A673 (cell line): ENCODE measurements at regions not wholly inside any gene's neighbourhood (a gene's known extent, or its start where the extent isn't known, plus 50 kb on each side); places are given as distances from the start of the nearest gene placed in this dataset.

ENCODE experiments used
- BruUV-seq: library from RNA; stranded (reverse); fragments of 400-500 nt; replicated peaks from 2 replicates; lab custom pipeline; 2021; lab: Mats Ljungman, UMichigan
- CTCF ChIA-PET: fragments of 300-600 bp; sonication (Branson Sonifier 250); formaldehyde crosslinking; loops from one replicate; lab custom pipeline; 2022; ENCODE audit warnings: antibody characterized with exemption; lab: Charles Lee
- POLR2A ChIA-PET: fragments of 300-600 bp; sonication (Branson Sonifier 250); formaldehyde crosslinking; loops from one replicate; lab custom pipeline; 2022; ENCODE audit warnings: antibody characterized with exemption; ENCODE audit not compliant: low non-redundant PET; lab: Charles Lee
- DNase-seq: peaks from one replicate; pipeline ENCODE4 v3.0.0-alpha.2; 2015; ENCODE audit warnings: low spot score
- H3K27ac ChIP-seq: fragments of 200-600 bp; sonication (generic); 2 replicates; pipeline ENCODE4 v1.5.1; 2016; ENCODE audit warnings: mixed run types, low read depth, mild to moderate bottlenecking, mixed read lengths, antibody characterized with exemption, low read length; ENCODE audit not compliant: poor library complexity, severe bottlenecking
- H3K27me3 ChIP-seq: fragments of 200-600 bp; sonication (generic); replicated peaks from 2 replicates; pipeline ENCODE4 v1.6.1; 2017; ENCODE audit warnings: mixed run types, low read depth, mild to moderate bottlenecking, mixed read lengths, antibody characterized with exemption, low read length; ENCODE audit not compliant: insufficient read depth, poor library complexity
- H3K36me3 ChIP-seq: fragments of 200-600 bp; sonication (generic); 2 replicates; pipeline ENCODE4 v1.6.1; 2016; ENCODE audit warnings: mixed run types, mild to moderate bottlenecking, mixed read lengths, antibody characterized with exemption, low read length; ENCODE audit not compliant: insufficient read depth, poor library complexity, severe bottlenecking
- H3K4me1 ChIP-seq: fragments of 200-600 bp; sonication (generic); 2 replicates; pipeline ENCODE4 v1.6.1; 2017; ENCODE audit warnings: mixed run types, mild to moderate bottlenecking, mixed read lengths, antibody characterized with exemption, low read length; ENCODE audit not compliant: insufficient read depth, poor library complexity, severe bottlenecking
- H3K4me3 ChIP-seq: fragments of 200-600 bp; sonication (generic); 2 replicates; pipeline ENCODE4 v1.5.1; 2016; ENCODE audit warnings: low read depth, mixed run types, mild to moderate bottlenecking, mixed read lengths, low read length; ENCODE audit not compliant: poor library complexity, severe bottlenecking
- H3K9me3 ChIP-seq: fragments of 200-600 bp; sonication (generic); 2 replicates; pipeline ENCODE4 v1.6.1; 2016; ENCODE audit warnings: mixed run types, low read depth, mild to moderate bottlenecking, mixed read lengths, antibody characterized with exemption, low read length; ENCODE audit not compliant: poor library complexity, severe bottlenecking
- EZH2 ChIP-seq: fragments of 200-600 bp; sonication (generic); IDR thresholded peaks from 2 replicates; pipeline ENCODE4 v1.6.1; 2017; ENCODE audit warnings: borderline replicate concordance, low read depth, mild to moderate bottlenecking, mixed read lengths, antibody characterized with exemption, low read length; ENCODE audit not compliant: poor library complexity, severe bottlenecking
- intact Hi-C: fragments of 100-400 bp; cut with micrococcal nuclease; formaldehyde crosslinking; loops from one replicate; pipeline ENCODE4 v1.10.0; 2022; ENCODE audit not compliant: unreplicated experiment
- TF ChIP-seq, protein P1 (sequence below): fragments of 300-800, 200-600 bp; sonication (generic); conservative IDR thresholded peaks from 2 replicates; pipeline ENCODE4 v1.5.1; 2017; ENCODE audit warnings: low read depth, mild to moderate bottlenecking, antibody characterized with exemption, low read length, moderate library complexity, mixed read lengths

DNA sequence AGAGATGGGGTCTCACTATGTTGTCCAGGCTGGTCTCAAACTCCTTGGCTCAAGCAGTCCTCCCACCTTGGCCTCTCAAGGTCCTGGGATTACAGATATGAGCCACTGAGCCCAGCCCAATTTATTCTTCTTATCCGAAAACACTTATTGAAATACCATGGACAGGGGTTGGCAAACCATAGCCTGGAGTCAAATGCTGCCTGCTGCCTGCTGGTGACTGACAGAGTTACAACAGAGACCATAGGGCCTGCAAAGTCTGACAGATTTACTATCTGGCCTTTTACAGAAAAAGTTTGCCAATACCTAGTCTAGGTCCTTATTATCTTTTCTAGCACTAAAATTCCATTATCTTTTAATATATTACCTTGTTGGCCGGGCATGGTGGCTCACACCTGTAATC, 87.1 kb upstream of the ZNF281 start:
- Histone ChIP-seq H3K9me3 (no peaks in the 10 kb centered on the region), H3K27me3 (no peaks in the 10 kb centered on the region), H3K36me3 (no peaks in the 10 kb centered on the region), H3K4me3 (no peak overlapping the region), H3K27ac (no peak overlapping the region), H3K4me1 (no peaks in the 10 kb centered on the region)
- no peak for DNase-seq
- ChIA-PET CTCF (interaction anchor here (0.7 kb wide), 1 partner anchor 1515 kb away, joined by 3 read pairs; no protein-coding TSS in a partner anchor), POLR2A (interaction anchor here (0.6 kb wide), 1 partner anchor 677 kb away, joined by 10 read pairs; no protein-coding TSS in a partner anchor)
- intact Hi-C loops: no loop called here
- BruUV-seq: no TSS peak
- TF ChIP-seq, protein P1, sequence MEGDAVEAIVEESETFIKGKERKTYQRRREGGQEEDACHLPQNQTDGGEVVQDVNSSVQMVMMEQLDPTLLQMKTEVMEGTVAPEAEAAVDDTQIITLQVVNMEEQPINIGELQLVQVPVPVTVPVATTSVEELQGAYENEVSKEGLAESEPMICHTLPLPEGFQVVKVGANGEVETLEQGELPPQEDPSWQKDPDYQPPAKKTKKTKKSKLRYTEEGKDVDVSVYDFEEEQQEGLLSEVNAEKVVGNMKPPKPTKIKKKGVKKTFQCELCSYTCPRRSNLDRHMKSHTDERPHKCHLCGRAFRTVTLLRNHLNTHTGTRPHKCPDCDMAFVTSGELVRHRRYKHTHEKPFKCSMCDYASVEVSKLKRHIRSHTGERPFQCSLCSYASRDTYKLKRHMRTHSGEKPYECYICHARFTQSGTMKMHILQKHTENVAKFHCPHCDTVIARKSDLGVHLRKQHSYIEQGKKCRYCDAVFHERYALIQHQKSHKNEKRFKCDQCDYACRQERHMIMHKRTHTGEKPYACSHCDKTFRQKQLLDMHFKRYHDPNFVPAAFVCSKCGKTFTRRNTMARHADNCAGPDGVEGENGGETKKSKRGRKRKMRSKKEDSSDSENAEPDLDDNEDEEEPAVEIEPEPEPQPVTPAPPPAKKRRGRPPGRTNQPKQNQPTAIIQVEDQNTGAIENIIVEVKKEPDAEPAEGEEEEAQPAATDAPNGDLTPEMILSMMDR: no peak

DNA sequence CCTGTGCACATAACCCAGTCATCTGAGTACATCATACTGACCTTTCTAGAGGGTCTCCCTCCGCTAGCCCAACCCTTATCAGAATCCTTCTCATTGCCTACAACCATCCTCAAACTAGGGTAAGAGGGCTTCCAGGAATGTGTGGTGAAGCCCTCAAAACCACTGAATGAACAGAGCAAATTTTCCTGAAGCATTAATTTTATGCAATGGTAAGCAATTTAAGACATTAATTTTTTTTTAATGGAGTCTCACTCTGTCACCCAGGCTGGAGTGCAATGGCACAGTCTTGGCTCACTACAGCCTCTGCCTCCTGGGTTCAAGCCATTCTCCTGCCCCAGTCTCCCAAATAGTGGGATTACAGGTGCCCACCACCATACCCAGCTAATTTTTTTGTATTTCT, 86.1 kb upstream of the ZNF281 start:
- intact Hi-C loops: no loop called here
- Histone ChIP-seq H3K36me3 (no peaks in the 10 kb centered on the region), H3K4me1 (no peaks in the 10 kb centered on the region), H3K9me3 (no peaks in the 10 kb centered on the region), H3K27me3 (no peaks in the 10 kb centered on the region), H3K4me3 (no peak overlapping the region), H3K27ac (no peak overlapping the region)
- TF ChIP-seq EZH2: no peak
- TF ChIP-seq, protein P1: no peak
- no TSS peak for BruUV-seq
- no peak for DNase-seq
- ChIA-PET CTCF (no interaction called here), POLR2A (no interaction called here)

DNA sequence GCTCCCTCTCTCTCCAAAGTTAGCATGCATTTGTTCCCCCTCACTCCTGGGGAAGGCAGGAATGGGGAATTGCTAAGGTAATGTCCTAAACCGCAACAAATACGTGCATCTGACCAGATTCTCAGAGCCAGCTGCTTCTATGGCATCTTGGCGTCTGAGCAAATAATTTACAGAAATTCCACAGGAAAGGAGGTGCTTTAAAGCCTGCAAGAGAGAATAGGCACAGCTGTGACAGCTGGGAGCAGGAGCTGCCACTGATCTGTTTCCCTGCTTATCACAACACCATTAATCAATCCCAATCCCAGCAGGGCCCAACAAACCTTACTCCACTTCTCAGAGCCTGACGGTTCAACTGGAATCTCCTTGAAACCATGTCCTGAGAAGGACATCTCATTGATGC, 83.5 kb upstream of the ZNF281 start:
- H3K36me3 ChIP-seq: no peaks in the 10 kb centered on the region
- POLR2A ChIA-PET: no interaction called here
- no peaks in the 10 kb centered on the region for H3K27me3 ChIP-seq
- BruUV-seq: no TSS peak
- H3K4me1 ChIP-seq: no peaks in the 10 kb centered on the region
- intact Hi-C loops: loop anchor here (5.0 kb wide), 1 partner anchor 356 kb away; no protein-coding TSS in a partner anchor
- no peaks in the 10 kb centered on the region for H3K9me3 ChIP-seq
- CTCF ChIA-PET: no interaction called here
- no peak for TF ChIP-seq EZH2
- TF ChIP-seq, protein P1: no peak
- H3K4me3 ChIP-seq: no peak overlapping the region
- no peak overlapping the region for H3K27ac ChIP-seq
- no peak for DNase-seq
